ENCODE measurements at regions not wholly inside any gene's neighbourhood (a gene's known extent, or its start where the extent isn't known, plus 50 kb on each side); places are given as distances from the start of the nearest gene placed in this dataset.

DNA sequence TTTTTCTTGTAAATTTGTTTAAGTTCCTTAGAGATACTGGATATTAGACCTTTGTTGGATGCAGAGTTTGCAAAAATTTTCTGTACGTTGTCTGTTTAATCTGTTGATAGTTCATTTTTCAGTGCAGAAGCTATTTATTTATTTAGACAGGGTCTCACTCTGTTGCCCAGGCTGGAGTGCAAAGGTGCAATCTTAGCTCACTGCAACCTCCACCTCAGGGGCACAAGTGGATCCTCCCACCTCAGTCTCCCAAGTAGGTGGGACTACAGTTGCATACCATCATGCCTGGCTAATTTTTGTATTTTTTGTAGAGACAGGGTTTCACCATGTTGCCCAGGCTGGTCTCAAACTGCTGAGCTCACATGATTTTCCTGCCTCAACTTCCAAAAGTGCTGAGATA, 568.2 kb upstream of the REG3G start:
- no peak for DNase-seq (ENCODE audit: low read depth)
- no peak overlapping the region for H3K4me3 ChIP-seq (ENCODE audit: low read depth, low read length)
- no peak for TF ChIP-seq POLR2A (IDR thresholded peaks at IDR 0.05; ENCODE audit: extremely low read depth, insufficient read length)
- TF ChIP-seq MYC (IDR thresholded peaks at IDR 0.05; ENCODE audit: low read depth, low read length), result no peak
- TF ChIP-seq, protein P1, sequence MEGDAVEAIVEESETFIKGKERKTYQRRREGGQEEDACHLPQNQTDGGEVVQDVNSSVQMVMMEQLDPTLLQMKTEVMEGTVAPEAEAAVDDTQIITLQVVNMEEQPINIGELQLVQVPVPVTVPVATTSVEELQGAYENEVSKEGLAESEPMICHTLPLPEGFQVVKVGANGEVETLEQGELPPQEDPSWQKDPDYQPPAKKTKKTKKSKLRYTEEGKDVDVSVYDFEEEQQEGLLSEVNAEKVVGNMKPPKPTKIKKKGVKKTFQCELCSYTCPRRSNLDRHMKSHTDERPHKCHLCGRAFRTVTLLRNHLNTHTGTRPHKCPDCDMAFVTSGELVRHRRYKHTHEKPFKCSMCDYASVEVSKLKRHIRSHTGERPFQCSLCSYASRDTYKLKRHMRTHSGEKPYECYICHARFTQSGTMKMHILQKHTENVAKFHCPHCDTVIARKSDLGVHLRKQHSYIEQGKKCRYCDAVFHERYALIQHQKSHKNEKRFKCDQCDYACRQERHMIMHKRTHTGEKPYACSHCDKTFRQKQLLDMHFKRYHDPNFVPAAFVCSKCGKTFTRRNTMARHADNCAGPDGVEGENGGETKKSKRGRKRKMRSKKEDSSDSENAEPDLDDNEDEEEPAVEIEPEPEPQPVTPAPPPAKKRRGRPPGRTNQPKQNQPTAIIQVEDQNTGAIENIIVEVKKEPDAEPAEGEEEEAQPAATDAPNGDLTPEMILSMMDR (IDR thresholded peaks at IDR 0.05; ENCODE audit: low read depth, low read length), result no peak
- TF ChIP-seq, protein P2, sequence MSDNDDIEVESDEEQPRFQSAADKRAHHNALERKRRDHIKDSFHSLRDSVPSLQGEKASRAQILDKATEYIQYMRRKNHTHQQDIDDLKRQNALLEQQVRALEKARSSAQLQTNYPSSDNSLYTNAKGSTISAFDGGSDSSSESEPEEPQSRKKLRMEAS (IDR thresholded peaks at IDR 0.05; ENCODE audit: low read depth, low read length), result no peak

DNA sequence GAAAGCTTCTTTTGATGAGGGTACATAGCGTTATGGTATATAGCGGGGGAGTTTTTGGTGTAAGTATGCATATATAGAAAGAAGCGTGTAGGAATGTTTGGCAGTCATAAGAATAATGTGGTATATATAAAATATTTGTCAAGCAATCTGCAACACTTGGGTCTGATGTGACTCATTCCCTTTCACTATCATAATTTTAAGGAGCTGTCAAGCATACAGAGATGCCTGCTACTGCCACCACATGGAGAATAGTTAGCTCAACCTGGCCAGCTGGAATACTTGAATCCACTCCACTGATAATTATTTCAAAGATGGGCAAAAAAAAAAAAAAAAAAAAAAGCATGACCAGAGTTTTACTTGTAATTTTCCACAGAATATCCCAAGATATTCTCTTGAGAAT, 559.8 kb upstream of the REG3G start:
- peak; percentile 10 for DNase-seq (ENCODE audit: low read depth)
- TF ChIP-seq POLR2A (IDR thresholded peaks at IDR 0.05; ENCODE audit: extremely low read depth, insufficient read length), result no peak
- TF ChIP-seq, protein P2 (IDR thresholded peaks at IDR 0.05; ENCODE audit: low read depth, low read length), result no peak
- TF ChIP-seq, protein P1 (IDR thresholded peaks at IDR 0.05; ENCODE audit: low read depth, low read length), result no peak
- no peak overlapping the region for H3K4me3 ChIP-seq (ENCODE audit: low read depth, low read length)

DNA sequence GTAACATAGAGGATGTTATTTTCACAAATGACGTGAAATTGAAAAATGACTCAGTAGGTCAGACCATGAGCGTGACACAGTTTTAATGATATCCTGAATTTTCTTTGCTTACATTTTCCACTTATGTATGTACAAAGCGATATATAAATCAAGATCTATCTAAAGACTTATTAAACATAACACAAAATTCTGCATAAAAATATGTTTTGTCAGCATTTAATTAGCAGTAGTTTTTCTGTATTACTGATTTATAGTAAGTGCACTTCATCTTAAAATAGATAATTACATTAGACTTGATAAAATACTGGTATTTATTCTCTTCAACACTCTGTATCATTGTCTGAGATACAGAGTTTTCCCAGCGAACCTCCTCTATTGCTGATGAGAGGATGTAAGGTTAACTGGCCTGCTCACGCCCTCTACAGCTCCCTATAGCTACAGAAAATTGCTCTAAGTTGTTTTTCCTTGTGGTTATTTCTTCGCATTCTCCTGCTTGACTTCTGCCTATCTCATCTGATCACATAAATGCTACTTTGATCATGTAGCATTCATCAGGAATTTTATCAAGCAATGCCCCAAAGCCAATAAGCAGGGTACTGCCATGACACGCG, 548.8 kb upstream of the REG3G start:
- H3K4me3 ChIP-seq (ENCODE audit: low read depth, low read length), result no peak overlapping the region
- TF ChIP-seq, protein P1 (IDR thresholded peaks at IDR 0.05; ENCODE audit: low read depth, low read length), result no peak
- TF ChIP-seq MYC (IDR thresholded peaks at IDR 0.05; ENCODE audit: low read depth, low read length) (no peak), POLR2A (IDR thresholded peaks at IDR 0.05; ENCODE audit: extremely low read depth, insufficient read length) (no peak)
- TF ChIP-seq, protein P2 (IDR thresholded peaks at IDR 0.05; ENCODE audit: low read depth, low read length), result no peak
- no peak for DNase-seq (ENCODE audit: low read depth)

DNA sequence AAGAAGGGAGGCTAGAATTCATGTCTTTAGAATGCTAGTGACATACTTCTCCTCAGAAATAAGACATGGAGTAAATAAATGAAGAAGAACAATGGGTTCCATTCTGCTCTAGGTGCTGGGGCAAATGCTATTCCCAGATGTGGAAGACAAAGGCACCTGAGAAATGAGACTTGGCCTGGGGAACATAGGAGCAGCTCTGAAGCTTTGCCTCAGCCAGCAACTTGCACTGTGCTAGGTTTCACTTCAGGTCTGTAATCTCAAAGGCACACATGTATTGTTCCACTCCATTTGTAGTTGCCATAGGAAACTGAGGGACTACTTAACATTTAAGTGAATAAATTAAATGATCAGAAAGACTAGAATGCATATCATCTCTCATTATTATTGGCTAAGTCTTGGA, 538.9 kb upstream of the REG3G start:
- no peak overlapping the region for H3K4me3 ChIP-seq (ENCODE audit: low read depth, low read length)
- TF ChIP-seq, protein P1 (IDR thresholded peaks at IDR 0.05; ENCODE audit: low read depth, low read length), result no peak
- TF ChIP-seq, protein P2 (IDR thresholded peaks at IDR 0.05; ENCODE audit: low read depth, low read length), result no peak
- no peak for TF ChIP-seq MYC (IDR thresholded peaks at IDR 0.05; ENCODE audit: low read depth, low read length)
- no peak for TF ChIP-seq POLR2A (IDR thresholded peaks at IDR 0.05; ENCODE audit: extremely low read depth, insufficient read length)
- no peak for DNase-seq (ENCODE audit: low read depth)

DNA sequence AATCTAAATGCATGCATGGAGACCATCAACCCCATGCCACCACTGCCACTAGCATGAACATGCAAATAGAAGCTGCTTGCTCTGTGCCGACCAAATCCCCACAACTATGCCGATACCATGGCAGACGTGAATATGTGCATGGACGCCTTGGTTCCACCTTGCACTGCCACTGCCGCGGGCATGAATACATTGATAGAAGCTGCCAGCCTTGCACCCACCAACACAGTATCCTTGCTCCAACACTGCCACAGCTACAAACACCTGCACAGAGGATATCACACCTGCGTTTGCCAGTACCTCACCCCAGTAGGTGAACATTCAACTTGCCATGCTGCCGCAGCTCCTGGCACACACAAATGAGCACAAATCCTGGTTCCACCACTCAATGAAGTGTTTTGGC, 527.4 kb upstream of the REG3G start:
- DNase-seq (ENCODE audit: low read depth), result no peak
- no peak overlapping the region for H3K4me3 ChIP-seq (ENCODE audit: low read depth, low read length)
- TF ChIP-seq MYC (IDR thresholded peaks at IDR 0.05; ENCODE audit: low read depth, low read length), result no peak
- TF ChIP-seq, protein P2 (IDR thresholded peaks at IDR 0.05; ENCODE audit: low read depth, low read length), result no peak
- TF ChIP-seq, protein P1 (IDR thresholded peaks at IDR 0.05; ENCODE audit: low read depth, low read length), result no peak
- no peak for TF ChIP-seq POLR2A (IDR thresholded peaks at IDR 0.05; ENCODE audit: extremely low read depth, insufficient read length)

Measured in NB4 (cell line).